ENCODE measurements at regions not wholly inside any gene's neighbourhood (a gene's known extent, or its start where the extent isn't known, plus 50 kb on each side); places are given as distances from the start of the nearest gene placed in this dataset.

DNA sequence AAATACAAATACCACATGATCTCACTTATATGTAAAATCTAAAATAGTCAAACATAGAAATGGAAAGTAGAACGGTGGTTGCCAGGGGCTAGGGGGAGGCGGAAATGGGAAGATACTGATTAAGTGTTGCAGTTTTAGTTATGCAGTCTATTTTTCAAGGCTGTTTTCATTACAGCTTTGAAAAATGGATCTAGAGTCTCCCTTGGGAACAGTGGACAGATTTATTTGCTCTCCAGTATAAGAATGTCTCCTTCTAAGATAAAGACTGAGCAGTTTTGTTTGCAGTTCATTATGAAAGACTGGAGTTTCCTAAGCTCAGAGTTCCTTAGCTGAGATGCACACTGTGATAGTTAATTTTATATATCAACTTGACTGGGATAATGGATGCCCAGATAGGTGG lies 202.5 kb downstream of the KLHL28 start (continued):
- TF ChIP-seq NFIB (CRISPR knock-in tag; IDR thresholded peaks at IDR 0.05; ENCODE audit: borderline replicate concordance), result no peak

DNA sequence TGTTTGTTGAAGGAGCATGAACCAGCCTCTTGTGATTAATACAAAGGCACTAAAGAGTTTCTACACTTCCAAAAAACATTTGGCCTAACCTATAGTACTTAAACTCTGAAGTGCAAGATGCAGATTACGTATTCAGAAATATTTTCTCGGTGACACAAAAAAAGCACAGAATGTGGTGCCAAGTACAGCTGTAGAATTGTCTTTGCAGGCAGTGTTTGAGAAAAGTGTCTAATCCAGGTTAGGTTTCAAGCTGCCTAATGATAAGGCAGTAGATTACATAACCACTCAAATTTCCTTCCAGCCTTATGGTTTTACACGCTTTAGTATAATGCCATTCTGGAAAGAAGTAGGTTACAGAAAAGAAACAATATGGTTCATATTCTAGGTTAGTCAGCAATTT lies 205.2 kb downstream of the KLHL28 start:
- FAIRE-seq (no peak), ATAC-seq (no peak), DNase-seq (ENCODE audit: low spot score) (no peak)
- ChIA-PET POLR2A (no interaction called here), CTCF (ENCODE audit: low intra/inter-chr PET ratio, low total read pairs) (no interaction called here)
- no peaks in the 10 kb centered on the region for H3K27me3 ChIP-seq (ENCODE audit: control insufficient read depth in 1 of 2, insufficient read depth in 2 of 2, low read length in 2 of 2)
- no peaks in the 10 kb centered on the region for H4K20me1 ChIP-seq (ENCODE audit: insufficient read depth, low read length)
- WGBS (ENCODE audit: low lambda C conversion rate), result 85% methylated on average over 3 of the region's 3 CpGs
- H3K4me1 ChIP-seq (ENCODE audit: insufficient read depth, low read length), result no peaks in the 10 kb centered on the region
- intact Hi-C loops (cut with micrococcal nuclease; ENCODE audit: unreplicated experiment), result no loop called here
- H3K4me2 ChIP-seq (ENCODE audit: low read depth, low read length), result no peak overlapping the region
- no peak overlapping the region for H2AFZ ChIP-seq (ENCODE audit: low read length)
- no peak overlapping the region for H3K4me3 ChIP-seq (replicated peaks in 1 of 3; ENCODE audit: insufficient read depth in 1 of 3, low read depth in 2 of 3, low read length in 3 of 3)
- H3K79me2 ChIP-seq (ENCODE audit: insufficient read depth, low read length), result no peaks in the 10 kb centered on the region
- no TSS peak for BruUV-seq (replicated peaks)
- H3K9ac ChIP-seq (ENCODE audit: insufficient read depth, low read depth, low read length), result no peak overlapping the region
- H3K9me3 ChIP-seq (ENCODE audit: low read length), result no peaks in the 10 kb centered on the region
- in situ Hi-C loops (cut with HindIII; ENCODE audit: extremely low pct_ligation_motif_present, low pct_unique_long_range_greater_than_20kb), result no loop called here
- TF ChIP-seq ZNF709 (CRISPR knock-in tag; IDR thresholded peaks at IDR 0.05), result no peak
- H3K36me3 ChIP-seq (replicated peaks in 1 of 2; ENCODE audit: control insufficient read depth in 1 of 2, insufficient read depth in 2 of 2, low read length in 2 of 2), result no peaks in the 10 kb centered on the region
- H3K27ac ChIP-seq (ENCODE audit: extremely low read length, insufficient read depth, low read length), result no peak overlapping the region

DNA sequence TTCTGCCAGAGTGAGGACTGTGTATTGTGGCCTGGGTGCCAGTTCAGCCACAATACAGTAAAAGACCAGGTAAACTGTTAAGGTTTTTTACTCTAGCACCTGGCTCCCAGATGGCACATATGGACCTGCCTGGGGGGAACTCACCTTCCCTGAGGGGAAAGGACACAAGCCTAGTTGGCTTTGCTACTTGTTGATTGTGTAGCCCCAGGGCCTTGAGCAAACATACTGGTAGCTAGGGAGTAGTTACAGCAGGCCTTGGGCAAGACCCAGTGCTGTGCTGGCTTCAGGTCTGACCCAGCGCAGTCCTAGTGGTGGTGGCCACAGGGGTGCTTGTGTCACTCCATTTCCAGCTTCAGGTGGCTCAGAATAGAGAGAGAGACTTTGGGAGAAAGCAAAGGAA lies 216.4 kb downstream of the KLHL28 start:
- ATAC-seq, result no peak
- TF ChIP-seq, protein P1, sequence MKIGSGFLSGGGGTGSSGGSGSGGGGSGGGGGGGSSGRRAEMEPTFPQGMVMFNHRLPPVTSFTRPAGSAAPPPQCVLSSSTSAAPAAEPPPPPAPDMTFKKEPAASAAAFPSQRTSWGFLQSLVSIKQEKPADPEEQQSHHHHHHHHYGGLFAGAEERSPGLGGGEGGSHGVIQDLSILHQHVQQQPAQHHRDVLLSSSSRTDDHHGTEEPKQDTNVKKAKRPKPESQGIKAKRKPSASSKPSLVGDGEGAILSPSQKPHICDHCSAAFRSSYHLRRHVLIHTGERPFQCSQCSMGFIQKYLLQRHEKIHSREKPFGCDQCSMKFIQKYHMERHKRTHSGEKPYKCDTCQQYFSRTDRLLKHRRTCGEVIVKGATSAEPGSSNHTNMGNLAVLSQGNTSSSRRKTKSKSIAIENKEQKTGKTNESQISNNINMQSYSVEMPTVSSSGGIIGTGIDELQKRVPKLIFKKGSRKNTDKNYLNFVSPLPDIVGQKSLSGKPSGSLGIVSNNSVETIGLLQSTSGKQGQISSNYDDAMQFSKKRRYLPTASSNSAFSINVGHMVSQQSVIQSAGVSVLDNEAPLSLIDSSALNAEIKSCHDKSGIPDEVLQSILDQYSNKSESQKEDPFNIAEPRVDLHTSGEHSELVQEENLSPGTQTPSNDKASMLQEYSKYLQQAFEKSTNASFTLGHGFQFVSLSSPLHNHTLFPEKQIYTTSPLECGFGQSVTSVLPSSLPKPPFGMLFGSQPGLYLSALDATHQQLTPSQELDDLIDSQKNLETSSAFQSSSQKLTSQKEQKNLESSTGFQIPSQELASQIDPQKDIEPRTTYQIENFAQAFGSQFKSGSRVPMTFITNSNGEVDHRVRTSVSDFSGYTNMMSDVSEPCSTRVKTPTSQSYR (CRISPR knock-in tag; IDR thresholded peaks at IDR 0.05; ENCODE audit: borderline replicate concordance), result no peak
- TF ChIP-seq, protein P2, sequence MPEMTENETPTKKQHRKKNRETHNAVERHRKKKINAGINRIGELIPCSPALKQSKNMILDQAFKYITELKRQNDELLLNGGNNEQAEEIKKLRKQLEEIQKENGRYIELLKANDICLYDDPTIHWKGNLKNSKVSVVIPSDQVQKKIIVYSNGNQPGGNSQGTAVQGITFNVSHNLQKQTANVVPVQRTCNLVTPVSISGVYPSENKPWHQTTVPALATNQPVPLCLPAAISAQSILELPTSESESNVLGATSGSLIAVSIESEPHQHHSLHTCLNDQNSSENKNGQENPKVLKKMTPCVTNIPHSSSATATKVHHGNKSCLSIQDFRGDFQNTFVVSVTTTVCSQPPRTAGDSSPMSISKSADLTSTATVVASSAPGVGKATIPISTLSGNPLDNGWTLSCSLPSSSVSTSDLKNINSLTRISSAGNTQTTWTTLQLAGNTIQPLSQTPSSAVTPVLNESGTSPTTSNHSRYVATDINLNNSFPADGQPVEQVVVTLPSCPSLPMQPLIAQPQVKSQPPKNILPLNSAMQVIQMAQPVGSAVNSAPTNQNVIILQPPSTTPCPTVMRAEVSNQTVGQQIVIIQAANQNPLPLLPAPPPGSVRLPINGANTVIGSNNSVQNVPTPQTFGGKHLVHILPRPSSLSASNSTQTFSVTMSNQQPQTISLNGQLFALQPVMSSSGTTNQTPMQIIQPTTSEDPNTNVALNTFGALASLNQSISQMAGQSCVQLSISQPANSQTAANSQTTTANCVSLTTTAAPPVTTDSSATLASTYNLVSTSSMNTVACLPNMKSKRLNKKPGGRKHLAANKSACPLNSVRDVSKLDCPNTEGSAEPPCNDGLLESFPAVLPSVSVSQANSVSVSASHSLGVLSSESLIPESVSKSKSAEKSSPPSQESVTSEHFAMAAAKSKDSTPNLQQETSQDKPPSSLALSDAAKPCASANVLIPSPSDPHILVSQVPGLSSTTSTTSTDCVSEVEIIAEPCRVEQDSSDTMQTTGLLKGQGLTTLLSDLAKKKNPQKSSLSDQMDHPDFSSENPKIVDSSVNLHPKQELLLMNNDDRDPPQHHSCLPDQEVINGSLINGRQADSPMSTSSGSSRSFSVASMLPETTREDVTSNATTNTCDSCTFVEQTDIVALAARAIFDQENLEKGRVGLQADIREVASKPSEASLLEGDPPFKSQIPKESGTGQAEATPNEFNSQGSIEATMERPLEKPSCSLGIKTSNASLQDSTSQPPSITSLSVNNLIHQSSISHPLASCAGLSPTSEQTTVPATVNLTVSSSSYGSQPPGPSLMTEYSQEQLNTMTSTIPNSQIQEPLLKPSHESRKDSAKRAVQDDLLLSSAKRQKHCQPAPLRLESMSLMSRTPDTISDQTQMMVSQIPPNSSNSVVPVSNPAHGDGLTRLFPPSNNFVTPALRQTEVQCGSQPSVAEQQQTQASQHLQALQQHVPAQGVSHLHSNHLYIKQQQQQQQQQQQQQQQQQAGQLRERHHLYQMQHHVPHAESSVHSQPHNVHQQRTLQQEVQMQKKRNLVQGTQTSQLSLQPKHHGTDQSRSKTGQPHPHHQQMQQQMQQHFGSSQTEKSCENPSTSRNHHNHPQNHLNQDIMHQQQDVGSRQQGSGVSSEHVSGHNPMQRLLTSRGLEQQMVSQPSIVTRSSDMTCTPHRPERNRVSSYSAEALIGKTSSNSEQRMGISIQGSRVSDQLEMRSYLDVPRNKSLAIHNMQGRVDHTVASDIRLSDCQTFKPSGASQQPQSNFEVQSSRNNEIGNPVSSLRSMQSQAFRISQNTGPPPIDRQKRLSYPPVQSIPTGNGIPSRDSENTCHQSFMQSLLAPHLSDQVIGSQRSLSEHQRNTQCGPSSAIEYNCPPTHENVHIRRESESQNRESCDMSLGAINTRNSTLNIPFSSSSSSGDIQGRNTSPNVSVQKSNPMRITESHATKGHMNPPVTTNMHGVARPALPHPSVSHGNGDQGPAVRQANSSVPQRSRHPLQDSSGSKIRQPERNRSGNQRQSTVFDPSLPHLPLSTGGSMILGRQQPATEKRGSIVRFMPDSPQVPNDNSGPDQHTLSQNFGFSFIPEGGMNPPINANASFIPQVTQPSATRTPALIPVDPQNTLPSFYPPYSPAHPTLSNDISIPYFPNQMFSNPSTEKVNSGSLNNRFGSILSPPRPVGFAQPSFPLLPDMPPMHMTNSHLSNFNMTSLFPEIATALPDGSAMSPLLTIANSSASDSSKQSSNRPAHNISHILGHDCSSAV (CRISPR knock-in tag; IDR thresholded peaks at IDR 0.05; ENCODE audit: borderline replicate concordance), result no peak
- no peak for TF ChIP-seq MIXL1 (CRISPR knock-in tag; IDR thresholded peaks at IDR 0.05)
- DNase-seq (ENCODE audit: low spot score), result no peak
- H3K27ac ChIP-seq (ENCODE audit: extremely low read length, insufficient read depth, low read length), result no peak overlapping the region
- no peaks in the 10 kb centered on the region for H3K79me2 ChIP-seq (ENCODE audit: insufficient read depth, low read length)
- 13% methylated on average over 1 of the region's 1 CpG for WGBS (ENCODE audit: low lambda C conversion rate)
- CTCF ChIA-PET (ENCODE audit: low intra/inter-chr PET ratio, low total read pairs), result no interaction called here
- H3K27me3 ChIP-seq (ENCODE audit: control insufficient read depth in 1 of 2, insufficient read depth in 2 of 2, low read length in 2 of 2), result no peaks in the 10 kb centered on the region; a peak in 1 of 5 replicates
- POLR2A ChIA-PET, result no interaction called here
- no peak overlapping the region for H2AFZ ChIP-seq (ENCODE audit: low read length)
- intact Hi-C loops (cut with micrococcal nuclease; ENCODE audit: unreplicated experiment) (no loop called here), in situ Hi-C loops (cut with HindIII; ENCODE audit: extremely low pct_ligation_motif_present, low pct_unique_long_range_greater_than_20kb) (no loop called here)
- no peaks in the 10 kb centered on the region for H4K20me1 ChIP-seq (ENCODE audit: insufficient read depth, low read length)
- H3K4me1 ChIP-seq (ENCODE audit: insufficient read depth, low read length), result no peaks in the 10 kb centered on the region
- H3K9me3 ChIP-seq (ENCODE audit: low read length), result no peaks in the 10 kb centered on the region
- H3K36me3 ChIP-seq (replicated peaks in 1 of 2; ENCODE audit: control insufficient read depth in 1 of 2, insufficient read depth in 2 of 2, low read length in 2 of 2), result no peaks in the 10 kb centered on the region
- no peak for FAIRE-seq
- no peak overlapping the region for H3K4me2 ChIP-seq (ENCODE audit: low read depth, low read length)
- H3K4me3 ChIP-seq (replicated peaks in 1 of 3; ENCODE audit: insufficient read depth in 1 of 3, low read depth in 2 of 3, low read length in 3 of 3), result no peak overlapping the region
- H3K9ac ChIP-seq (ENCODE audit: insufficient read depth, low read depth, low read length), result no peak overlapping the region
- BruUV-seq (replicated peaks), result no TSS peak

Data from HepG2 (cell line).